Mucosa of descending colon (tissue), 3 donors: ENCODE measurements at regions not wholly inside any gene's neighbourhood (a gene's known extent, or its start where the extent isn't known, plus 50 kb on each side); places are given as distances from the start of the nearest gene placed in this dataset.

Experiments used
- ATAC-seq: fragments of 200-7000 bp; cut with Tn5 transposase; one replicate; pipeline ENCODE4 v1.9.1; 2020; ENCODE audit warnings: mild to moderate bottlenecking, moderate library complexity
- DNase-seq, 3 donors: peaks; one replicate each; pipeline ENCODE4 v3.0.0-alpha.2; 2020
- H3K36me3 ChIP-seq: fragments of 200-600 bp; one replicate; pipeline ENCODE4 v1.8.0; 2021; ENCODE audit warnings: low read depth, mild to moderate bottlenecking
- H3K4me1 ChIP-seq: fragments of 200-600 bp; one replicate; pipeline ENCODE4 v1.8.0; 2021; ENCODE audit warnings: low read depth, mild to moderate bottlenecking
- H3K4me3 ChIP-seq: fragments of 200-600 bp; one replicate; pipeline ENCODE4 v1.8.0; 2021; ENCODE audit warnings: mild to moderate bottlenecking
- H3K9me3 ChIP-seq: fragments of 200-600 bp; one replicate; pipeline ENCODE4 v1.8.0; 2021; ENCODE audit warnings: mild to moderate bottlenecking
- intact Hi-C, 2 donors: fragments of 100-400 bp; cut with DNase I in 1 of 2; cut with micrococcal nuclease in 1 of 2; formaldehyde crosslinking; loops; one replicate each; pipeline versions ENCODE4 v1.11.0 to v1.11.1; 2022; cut with DNase I, micrococcal nuclease
- TF ChIP-seq, protein P1 (sequence below): fragments of 200-600 bp; IDR thresholded peaks from one replicate; pipeline ENCODE4 v1.8.0; 2022; ENCODE audit warnings: antibody characterized with exemption, mild to moderate bottlenecking
- donor health status: DM: no; HTN: no; CAD: no; lungs with moderate emphysema.
- donor health status: DM: no; HTN: no; CAD: no.
- donor health status: DM: no; HTN: yes; CAD: no.

DNA sequence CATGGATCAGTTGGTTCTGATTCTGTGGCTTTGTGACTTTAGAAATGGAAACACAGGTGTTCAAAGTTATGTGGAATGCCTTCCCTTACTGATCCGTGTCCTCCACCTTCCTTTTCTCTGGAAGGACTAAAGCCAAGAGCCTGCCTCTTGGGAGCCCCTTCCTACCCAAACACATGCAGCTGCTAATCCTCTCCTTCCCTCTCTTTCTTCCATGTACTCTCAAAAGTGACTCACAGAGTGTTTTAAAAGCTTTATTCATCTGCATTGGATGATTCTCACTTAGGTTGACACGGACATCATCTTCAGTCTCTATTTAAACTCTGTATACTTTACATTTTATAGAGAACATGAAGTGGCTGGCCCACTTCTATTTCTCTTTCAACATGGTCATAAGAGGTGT lies 856.5 kb upstream of the ARPP21 start:
- Histone ChIP-seq H3K36me3 (no peaks in the 10 kb centered on the region), H3K4me1 (no peaks in the 10 kb centered on the region), H3K4me3 (no peak overlapping the region), H3K9me3 (no peaks in the 10 kb centered on the region)
- ATAC-seq (no peak), DNase-seq (no peak)
- TF ChIP-seq, protein P1, sequence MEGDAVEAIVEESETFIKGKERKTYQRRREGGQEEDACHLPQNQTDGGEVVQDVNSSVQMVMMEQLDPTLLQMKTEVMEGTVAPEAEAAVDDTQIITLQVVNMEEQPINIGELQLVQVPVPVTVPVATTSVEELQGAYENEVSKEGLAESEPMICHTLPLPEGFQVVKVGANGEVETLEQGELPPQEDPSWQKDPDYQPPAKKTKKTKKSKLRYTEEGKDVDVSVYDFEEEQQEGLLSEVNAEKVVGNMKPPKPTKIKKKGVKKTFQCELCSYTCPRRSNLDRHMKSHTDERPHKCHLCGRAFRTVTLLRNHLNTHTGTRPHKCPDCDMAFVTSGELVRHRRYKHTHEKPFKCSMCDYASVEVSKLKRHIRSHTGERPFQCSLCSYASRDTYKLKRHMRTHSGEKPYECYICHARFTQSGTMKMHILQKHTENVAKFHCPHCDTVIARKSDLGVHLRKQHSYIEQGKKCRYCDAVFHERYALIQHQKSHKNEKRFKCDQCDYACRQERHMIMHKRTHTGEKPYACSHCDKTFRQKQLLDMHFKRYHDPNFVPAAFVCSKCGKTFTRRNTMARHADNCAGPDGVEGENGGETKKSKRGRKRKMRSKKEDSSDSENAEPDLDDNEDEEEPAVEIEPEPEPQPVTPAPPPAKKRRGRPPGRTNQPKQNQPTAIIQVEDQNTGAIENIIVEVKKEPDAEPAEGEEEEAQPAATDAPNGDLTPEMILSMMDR: no peak
- intact Hi-C loops: no loop called here

DNA sequence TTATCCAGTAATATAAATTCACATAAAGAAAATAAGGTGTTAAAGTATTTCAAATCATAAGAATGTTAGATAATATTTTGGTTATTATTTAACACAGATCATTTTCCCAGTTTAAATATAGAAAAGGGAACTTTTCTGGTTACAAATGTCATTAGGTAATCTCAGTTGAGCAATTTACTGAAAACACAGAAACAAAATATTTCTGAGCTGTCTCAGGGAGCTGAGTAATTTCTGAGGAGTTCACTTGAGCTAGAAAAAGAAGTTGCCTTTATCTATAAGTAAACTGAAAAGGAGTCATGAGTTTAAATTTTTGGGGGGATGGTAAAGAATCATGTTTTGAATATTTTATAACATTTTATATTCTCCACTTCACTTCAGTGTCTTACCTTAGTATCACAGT lies 855.4 kb upstream of the ARPP21 start:
- H3K36me3 ChIP-seq: no peaks in the 10 kb centered on the region
- intact Hi-C loops: no loop called here
- no peaks in the 10 kb centered on the region for H3K4me1 ChIP-seq
- no peaks in the 10 kb centered on the region for H3K9me3 ChIP-seq
- TF ChIP-seq, protein P1: no peak
- H3K4me3 ChIP-seq: no peak overlapping the region
- ATAC-seq (no peak), DNase-seq (no peak)

DNA sequence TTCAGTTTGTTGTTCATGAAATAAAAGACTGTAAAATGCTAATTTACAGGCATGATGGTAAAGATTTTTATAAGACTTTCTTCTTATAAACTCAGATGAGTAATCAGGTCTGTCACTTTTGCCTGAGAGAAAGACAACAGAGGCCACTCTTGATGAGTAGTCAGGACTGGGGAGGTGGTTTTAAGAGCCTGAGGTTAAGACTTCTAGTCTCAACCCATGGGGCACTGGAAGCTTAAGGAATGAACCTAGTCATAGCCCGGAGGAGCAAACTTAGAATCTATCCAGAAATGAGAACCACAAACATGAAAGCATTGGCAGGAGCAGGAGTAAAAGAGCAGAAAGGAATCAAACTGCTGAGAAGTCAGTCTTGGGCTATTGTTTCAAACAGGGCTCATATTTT lies 846.3 kb upstream of the ARPP21 start:
- DNase-seq: no peak
- intact Hi-C loops: no loop called here
- TF ChIP-seq, protein P1: no peak
- no peaks in the 10 kb centered on the region for H3K9me3 ChIP-seq
- H3K36me3 ChIP-seq: no peaks in the 10 kb centered on the region
- no peaks in the 10 kb centered on the region for H3K4me1 ChIP-seq
- H3K4me3 ChIP-seq: no peak overlapping the region
- no peak for ATAC-seq

DNA sequence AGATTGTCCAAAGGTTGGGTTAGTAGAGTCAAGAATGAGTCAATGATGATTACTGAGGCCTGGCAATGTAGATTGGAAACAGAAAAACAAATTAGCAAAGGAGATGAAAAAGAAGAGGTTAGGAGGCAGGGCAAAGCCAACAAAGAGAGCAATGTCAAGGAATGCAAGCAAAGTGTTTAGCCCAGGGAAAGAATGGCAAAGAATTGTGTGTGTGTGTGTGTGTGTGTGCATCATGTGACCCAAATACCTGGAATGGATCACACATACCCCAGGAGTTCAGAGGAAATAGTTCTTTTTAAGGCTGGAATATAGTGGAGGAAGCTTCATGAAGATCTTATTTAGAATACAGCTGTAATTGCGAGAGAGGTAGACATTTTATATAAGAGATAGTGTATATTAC lies 831.7 kb upstream of the ARPP21 start:
- H3K36me3 ChIP-seq: no peaks in the 10 kb centered on the region
- TF ChIP-seq, protein P1: no peak
- DNase-seq: no peak
- H3K9me3 ChIP-seq: no peaks in the 10 kb centered on the region
- H3K4me3 ChIP-seq: no peak overlapping the region
- H3K4me1 ChIP-seq: no peaks in the 10 kb centered on the region
- ATAC-seq: no peak
- intact Hi-C loops: no loop called here

DNA sequence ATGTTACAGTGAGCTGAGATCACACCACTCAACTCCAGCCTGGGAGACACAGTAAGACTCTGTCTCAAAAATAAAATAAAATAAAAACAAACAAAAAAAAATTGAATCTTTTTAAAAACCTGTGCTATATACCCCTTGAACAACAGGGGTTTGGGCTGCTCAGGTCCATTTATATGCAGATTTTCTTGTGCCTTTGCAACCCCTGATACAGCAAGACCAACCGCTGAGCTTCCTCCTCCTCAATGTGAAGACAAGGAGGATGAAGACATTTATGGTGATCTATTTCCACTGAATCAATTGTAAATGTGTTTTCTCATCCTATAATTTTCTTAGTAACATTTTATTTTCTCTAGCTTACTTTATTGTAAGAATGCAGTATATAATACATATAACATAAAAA lies 831.0 kb upstream of the ARPP21 start:
- H3K9me3 ChIP-seq: no peaks in the 10 kb centered on the region
- no peak for ATAC-seq
- H3K36me3 ChIP-seq: no peaks in the 10 kb centered on the region
- TF ChIP-seq, protein P1: no peak
- intact Hi-C loops: no loop called here
- no peak for DNase-seq
- H3K4me1 ChIP-seq: no peaks in the 10 kb centered on the region
- H3K4me3 ChIP-seq: no peak overlapping the region

DNA sequence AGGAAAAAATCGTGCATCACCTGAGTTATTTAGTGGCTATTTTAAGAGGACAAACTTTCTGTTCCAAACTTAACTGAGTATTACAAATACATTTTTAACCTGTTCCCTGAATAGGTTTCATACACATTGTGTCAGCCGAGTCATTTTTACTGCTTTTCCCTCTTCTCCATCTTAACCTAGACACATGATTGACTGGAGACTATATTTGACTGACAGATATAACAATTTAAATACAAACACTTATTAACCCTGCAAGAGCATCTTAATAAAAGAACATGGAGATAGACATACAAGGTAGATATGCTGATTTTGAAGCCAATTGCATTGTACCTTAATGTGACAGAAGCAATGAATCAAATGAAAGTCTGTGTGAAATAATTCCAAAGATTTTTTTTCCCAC lies 810.5 kb upstream of the ARPP21 start:
- DNase-seq (no peak), ATAC-seq (no peak)
- intact Hi-C loops: no loop called here
- H3K36me3 ChIP-seq: no peaks in the 10 kb centered on the region
- no peaks in the 10 kb centered on the region for H3K9me3 ChIP-seq
- no peaks in the 10 kb centered on the region for H3K4me1 ChIP-seq
- no peak overlapping the region for H3K4me3 ChIP-seq
- TF ChIP-seq, protein P1: no peak
